SK-N-MC (cell line): ENCODE measurements at regions not wholly inside any gene's neighbourhood (a gene's known extent, or its start where the extent isn't known, plus 50 kb on each side); places are given as distances from the start of the nearest gene placed in this dataset.

Experiments
- EZH2 ChIP-seq: fragments of 200-600 bp; sonication (generic); IDR thresholded peaks from one replicate; pipeline ENCODE4 v1.6.1; 2017; ENCODE audit warnings: antibody characterized with exemption
- FOXP2 ChIP-seq: optimal IDR thresholded peaks from 2 replicates; pipeline ENCODE3; 2011; ENCODE audit warnings: mild to moderate bottlenecking, moderate library complexity; ENCODE audit not compliant: insufficient read depth; ENCODE audit errors: extremely low read length, control extremely low read depth
- POLR2AphosphoS5 ChIP-seq: IDR thresholded peaks from 2 replicates; pipeline ENCODE4 v1.6.1; 2012; ENCODE audit warnings: mild to moderate bottlenecking, low read depth, low read length, borderline replicate concordance

GRCh38 chr3:20375302-20375701 is 189.3 kb upstream of the SGO1 start:
- TF ChIP-seq EZH2 (no peak), POLR2AphosphoS5 (no peak), FOXP2 (no peak)
